GM06990 (cell line): ENCODE measurements at regions not wholly inside any gene's neighbourhood (a gene's known extent, or its start where the extent isn't known, plus 50 kb on each side); places are given as distances from the start of the nearest gene placed in this dataset.

Experiments used
- DNase-seq: peaks from one replicate; pipeline ENCODE4 v3.0.0-alpha.2; 2011; ENCODE audit not compliant: insufficient read length; ENCODE audit errors: extremely low read depth
- H3K27me3 ChIP-seq: replicated peaks from 2 replicates; pipeline ENCODE4 v1.6.0; 2011; ENCODE audit warnings: low read length; ENCODE audit not compliant: control insufficient read depth, insufficient read depth
- H3K36me3 ChIP-seq: 2 replicates; pipeline ENCODE4 v1.5.1; 2011; ENCODE audit warnings: low read length; ENCODE audit not compliant: control insufficient read depth, insufficient read depth
- H3K4me3 ChIP-seq: replicated peaks from 2 replicates; pipeline ENCODE4 v1.5.1; 2011; ENCODE audit warnings: low read depth, mild to moderate bottlenecking, control low read depth, low read length
- TF ChIP-seq, protein P1 (sequence below): IDR thresholded peaks from 2 replicates; pipeline ENCODE4 v1.5.1; 2011; ENCODE audit warnings: low read length, control low read depth, mild to moderate bottlenecking, inconsistent platforms; ENCODE audit not compliant: insufficient read depth, poor library complexity, severe bottlenecking

DNA sequence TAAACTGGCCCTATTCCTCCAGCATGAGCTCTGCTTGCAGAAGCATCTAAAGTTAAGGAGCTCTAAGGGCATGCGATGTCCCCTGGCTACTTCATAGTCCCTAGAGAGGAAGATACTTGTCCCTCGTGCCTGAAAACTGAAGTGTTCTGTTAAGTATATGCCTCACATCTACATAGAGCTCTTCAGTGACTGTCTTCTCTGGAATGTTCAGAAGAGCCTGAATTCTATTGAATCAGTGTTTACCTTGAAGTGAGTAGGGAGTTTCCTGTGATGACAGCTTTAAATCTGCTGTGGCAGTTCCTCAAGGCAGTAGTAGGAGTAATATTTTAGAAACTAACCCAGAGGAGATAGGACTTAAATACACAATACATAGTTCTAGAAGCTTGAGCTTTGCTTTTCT lies 111.2 kb downstream of the ZNF518B start:
- DNase-seq = no peak

DNA sequence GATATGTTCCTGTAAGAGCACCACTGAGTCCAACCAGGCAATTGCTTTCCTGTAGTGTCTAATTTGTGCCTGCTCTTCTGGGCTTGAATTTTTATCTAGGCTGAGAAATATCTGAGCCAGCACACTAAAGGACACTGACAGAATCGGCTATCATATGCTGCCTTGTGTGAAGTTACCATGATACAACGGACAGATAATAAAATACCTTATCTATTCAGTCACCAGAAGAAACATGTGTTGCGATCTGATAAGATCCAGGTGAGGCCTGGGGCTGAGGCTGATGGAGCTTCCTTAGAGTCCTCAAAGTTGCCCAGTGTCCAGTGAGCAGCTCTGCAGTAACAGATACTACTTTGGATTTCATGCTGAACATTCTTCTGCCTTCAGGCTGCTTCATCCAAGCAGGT lies 111.8 kb downstream of the ZNF518B start:
- TF ChIP-seq, protein P1, sequence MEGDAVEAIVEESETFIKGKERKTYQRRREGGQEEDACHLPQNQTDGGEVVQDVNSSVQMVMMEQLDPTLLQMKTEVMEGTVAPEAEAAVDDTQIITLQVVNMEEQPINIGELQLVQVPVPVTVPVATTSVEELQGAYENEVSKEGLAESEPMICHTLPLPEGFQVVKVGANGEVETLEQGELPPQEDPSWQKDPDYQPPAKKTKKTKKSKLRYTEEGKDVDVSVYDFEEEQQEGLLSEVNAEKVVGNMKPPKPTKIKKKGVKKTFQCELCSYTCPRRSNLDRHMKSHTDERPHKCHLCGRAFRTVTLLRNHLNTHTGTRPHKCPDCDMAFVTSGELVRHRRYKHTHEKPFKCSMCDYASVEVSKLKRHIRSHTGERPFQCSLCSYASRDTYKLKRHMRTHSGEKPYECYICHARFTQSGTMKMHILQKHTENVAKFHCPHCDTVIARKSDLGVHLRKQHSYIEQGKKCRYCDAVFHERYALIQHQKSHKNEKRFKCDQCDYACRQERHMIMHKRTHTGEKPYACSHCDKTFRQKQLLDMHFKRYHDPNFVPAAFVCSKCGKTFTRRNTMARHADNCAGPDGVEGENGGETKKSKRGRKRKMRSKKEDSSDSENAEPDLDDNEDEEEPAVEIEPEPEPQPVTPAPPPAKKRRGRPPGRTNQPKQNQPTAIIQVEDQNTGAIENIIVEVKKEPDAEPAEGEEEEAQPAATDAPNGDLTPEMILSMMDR = no peak
- DNase-seq = no peak
- H3K27me3 ChIP-seq = peaks cover 1% of the 10 kb centered on the region; the same call in 1 of the 2 replicates
- no peaks in the 10 kb centered on the region for H3K36me3 ChIP-seq
- H3K4me3 ChIP-seq = no peak overlapping the region

More for the DNA sequence above, 111.2 kb downstream of the ZNF518B start:
- Histone ChIP-seq H3K36me3 (no peaks in the 10 kb centered on the region), H3K4me3 (no peak overlapping the region), H3K27me3 (peaks cover 1% of the 10 kb centered on the region; the same call in 1 of the 2 replicates)
- TF ChIP-seq, protein P1 = no peak

DNA sequence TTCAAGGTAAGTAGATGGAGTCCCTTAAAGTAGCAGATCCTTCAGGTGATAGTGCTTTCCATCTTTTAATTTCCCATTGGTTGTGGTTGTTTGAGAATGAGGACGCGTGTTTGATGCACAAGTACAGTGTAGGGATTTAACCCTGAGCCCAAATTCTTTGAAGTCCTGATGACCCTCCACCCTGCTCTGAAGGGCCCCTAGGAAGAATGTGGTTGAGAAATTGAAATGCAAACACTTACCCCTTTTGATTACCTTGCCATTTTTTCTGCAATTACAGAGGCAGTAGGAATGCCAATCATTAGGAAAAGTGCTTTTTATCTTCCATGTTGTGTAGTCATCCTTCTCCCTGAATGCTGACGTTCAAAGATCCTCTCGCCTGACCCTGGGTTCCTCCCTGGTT lies 112.4 kb downstream of the ZNF518B start:
- Histone ChIP-seq H3K4me3 (no peak overlapping the region), H3K36me3 (no peaks in the 10 kb centered on the region), H3K27me3 (peaks cover 1% of the 10 kb centered on the region; the same call in 1 of the 2 replicates)
- TF ChIP-seq, protein P1 = no peak
- no peak for DNase-seq

DNA sequence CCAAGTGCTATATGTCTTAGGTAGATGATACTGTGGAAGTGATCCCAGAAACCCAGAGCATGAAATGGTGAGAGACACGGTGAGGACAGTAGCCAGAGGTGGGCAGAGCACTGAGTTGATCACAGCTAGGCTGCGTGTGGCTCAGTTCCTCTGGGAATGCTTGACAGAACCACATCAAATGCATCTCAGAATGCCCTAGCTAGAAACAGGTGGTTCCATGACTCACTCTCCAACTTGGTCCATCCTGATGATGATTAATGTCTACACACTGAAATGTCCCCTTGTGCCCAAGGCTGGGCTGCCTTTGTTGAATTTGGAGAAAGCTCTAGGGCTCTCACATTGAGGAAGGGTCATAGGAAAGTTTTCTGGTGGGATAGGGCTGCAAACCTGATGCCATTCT lies 113.6 kb downstream of the ZNF518B start:
- Histone ChIP-seq H3K36me3 (no peaks in the 10 kb centered on the region), H3K4me3 (no peak overlapping the region), H3K27me3 (peaks cover 1% of the 10 kb centered on the region; the same call in 1 of the 2 replicates)
- TF ChIP-seq, protein P1 = no peak
- DNase-seq = no peak

DNA sequence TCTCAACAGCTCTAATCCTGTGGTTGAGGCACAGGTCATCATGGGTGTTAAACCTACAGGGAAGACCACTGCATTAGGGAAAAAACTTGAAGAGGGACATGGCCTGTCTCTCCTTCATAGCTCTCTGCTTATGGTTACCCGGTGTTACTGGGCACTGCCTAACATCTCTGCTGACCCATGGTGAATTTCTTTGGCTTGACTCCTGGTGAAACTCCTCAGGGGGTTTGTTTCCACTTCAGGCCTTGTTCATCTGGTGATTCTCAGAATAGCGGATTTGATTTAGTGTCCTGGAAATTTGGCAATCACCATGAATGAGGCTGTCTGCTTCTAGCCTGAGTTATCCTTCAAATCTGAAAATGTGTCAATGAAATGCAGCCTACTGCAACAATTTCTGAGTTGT lies 114.4 kb downstream of the ZNF518B start:
- Histone ChIP-seq H3K36me3 (no peaks in the 10 kb centered on the region), H3K27me3 (peaks cover 1% of the 10 kb centered on the region; the same call in 1 of the 2 replicates), H3K4me3 (no peak overlapping the region)
- DNase-seq = no peak
- TF ChIP-seq, protein P1 = no peak

DNA sequence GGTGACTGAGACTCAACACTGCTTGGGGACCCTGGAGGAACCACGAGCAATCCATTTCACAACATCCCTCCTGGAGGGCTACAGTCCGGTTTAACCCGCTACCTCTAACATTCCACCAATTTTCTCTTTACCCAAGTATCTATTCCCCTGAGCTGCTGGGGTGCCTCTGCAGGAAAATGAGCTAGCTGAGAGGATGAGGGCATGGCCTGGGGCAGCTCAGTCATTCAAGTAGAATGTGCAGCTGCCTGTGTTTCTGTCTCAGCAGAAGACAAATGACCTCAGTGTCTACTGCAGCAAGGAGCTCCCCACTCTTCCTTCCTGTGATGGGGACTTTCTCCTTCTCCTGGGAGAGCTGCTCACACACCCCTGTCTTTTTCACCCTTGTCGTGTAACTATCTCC lies 120.8 kb downstream of the ZNF518B start:
- peaks cover 2% of the 10 kb centered on the region; the same call in 1 of the 2 replicates for H3K27me3 ChIP-seq
- H3K36me3 ChIP-seq = no peaks in the 10 kb centered on the region
- DNase-seq = no peak
- H3K4me3 ChIP-seq = no peak overlapping the region
- TF ChIP-seq, protein P1 = no peak
